GM12878 (cell line): ENCODE measurements at regions not wholly inside any gene's neighbourhood (a gene's known extent, or its start where the extent isn't known, plus 50 kb on each side); places are given as distances from the start of the nearest gene placed in this dataset.

Experiments used
- ATAC-seq: fragments of 200-7000 bp; cut with Tn5 transposase; 3 replicates; pipeline ENCODE4 v1.9.1; 2020; ENCODE audit warnings: mild to moderate bottlenecking, moderate library complexity
- BruUV-seq: library from RNA; stranded (reverse); fragments of 400-500 nt; replicated peaks from 2 replicates; lab custom pipeline; 2021; lab: Mats Ljungman, UMichigan
- CTCF ChIA-PET: fragments of 300-600 bp; sonication (Branson Sonifier 250); formaldehyde crosslinking; extraction: SDS; loops from one replicate; lab custom pipeline; 2021; ENCODE audit warnings: inconsistent platforms; lab: Yijun Ruan, JAX
- POLR2A ChIA-PET: fragments of 350-600 bp; formaldehyde crosslinking; extraction: SDS; loops from one replicate; lab custom pipeline; 2021; ENCODE audit warnings: inconsistent platforms; lab: Charles Lee
- RAD21 ChIA-PET: fragments of 300-600 bp; sonication (Branson Sonifier 250); formaldehyde crosslinking; loops from one replicate; lab custom pipeline; 2023; ENCODE audit warnings: antibody characterized with exemption; ENCODE audit not compliant: unreplicated experiment; lab: Charles Lee
- SMC1A ChIA-PET: fragments of 300-600 bp; sonication (Branson Sonifier 250); formaldehyde crosslinking; loops from one replicate; lab custom pipeline; 2023; ENCODE audit not compliant: unreplicated experiment, uncharacterized antibody; lab: Charles Lee
- DNase-seq: peaks from one replicate; pipeline ENCODE4 v3.0.0-alpha.2; 2011; ENCODE audit warnings: low read depth, low spot score
- FAIRE-seq: peaks from 3 replicates; lab custom pipeline; 2011; peaks lifted over from hg19 to GRCh38; lab: Jason Lieb, UNC
- H2AFZ ChIP-seq: 2 replicates; pipeline ENCODE4 v1.6.0; 2011; ENCODE audit warnings: low read depth, low read length, control low read depth; ENCODE audit not compliant: control insufficient read depth
- H3K27ac ChIP-seq: 2 replicates; pipeline ENCODE4 v1.5.1; 2011; ENCODE audit warnings: control low read depth; ENCODE audit not compliant: control insufficient read depth, insufficient read depth
- H3K27me3 ChIP-seq, 2 experiments: replicated peaks in 1 of 2; 2 replicates each; pipeline versions ENCODE4 v1.6.0 to v1.6.1; 2011; ENCODE audit warnings: low read length in 1 of 2; ENCODE audit not compliant: control insufficient read depth in 2 of 2, insufficient read depth in 2 of 2
- H3K36me3 ChIP-seq, 2 experiments: 2 replicates each; pipeline ENCODE4 v1.5.1; 2011; ENCODE audit warnings: low read length in 1 of 2; ENCODE audit not compliant: control insufficient read depth in 2 of 2, insufficient read depth in 2 of 2
- H3K4me1 ChIP-seq: 2 replicates; pipeline ENCODE4 v1.6.1; 2011; ENCODE audit warnings: mild to moderate bottlenecking, low read length, moderate library complexity, mixed read lengths; ENCODE audit not compliant: control insufficient read depth, insufficient read depth
- H3K4me2 ChIP-seq: 2 replicates; pipeline ENCODE4 v1.6.0; 2011; ENCODE audit warnings: control low read depth; ENCODE audit not compliant: control insufficient read depth, insufficient read depth
- H3K4me3 ChIP-seq: fragments of 200-600 bp; sonication (generic); 2 replicates; pipeline ENCODE4 v1.5.1; 2016
- H3K79me2 ChIP-seq: 2 replicates; pipeline ENCODE4 v1.6.0; 2011; ENCODE audit warnings: low read length; ENCODE audit not compliant: control insufficient read depth, insufficient read depth
- H3K9ac ChIP-seq: 2 replicates; pipeline ENCODE4 v1.8.0; 2011; ENCODE audit warnings: low read length, control low read depth, mixed read lengths; ENCODE audit not compliant: control insufficient read depth, insufficient read depth
- H3K9me3 ChIP-seq: replicated peaks from 3 replicates; pipeline ENCODE4 v1.5.1; 2011; ENCODE audit warnings: mild to moderate bottlenecking, low read length; ENCODE audit not compliant: control insufficient read depth, insufficient read depth
- H4K20me1 ChIP-seq: 2 replicates; pipeline ENCODE4 v1.6.0; 2011; ENCODE audit not compliant: control insufficient read depth, insufficient read depth
- BACH1 ChIP-seq: fragments of 450-650 bp; IDR thresholded peaks from 2 replicates; pipeline ENCODE4 v1.6.1; 2017; ENCODE audit warnings: mild to moderate bottlenecking, borderline replicate concordance
- GATAD2B ChIP-seq: fragments of 450-650 bp; conservative IDR thresholded peaks from 2 replicates; pipeline ENCODE4 v1.6.1; 2017; ENCODE audit warnings: low read depth, mild to moderate bottlenecking, moderate library complexity
- IRF4 ChIP-seq: IDR thresholded peaks from 2 replicates; pipeline ENCODE4 v1.6.1; 2011; ENCODE audit warnings: low read depth, low read length
- JUND ChIP-seq: IDR thresholded peaks from 2 replicates; pipeline ENCODE4 v1.6.1; 2012; ENCODE audit warnings: low read depth, mild to moderate bottlenecking, low read length, improper control_type of control experiment, moderate library complexity
- LARP7 ChIP-seq: fragments of 450-650 bp; IDR thresholded peaks from 2 replicates; pipeline ENCODE4 v1.6.1; 2017; ENCODE audit warnings: mild to moderate bottlenecking
- MYB ChIP-seq: fragments of 150-350 bp; IDR thresholded peaks from 2 replicates; pipeline ENCODE4 v1.6.1; 2014; ENCODE audit warnings: mild to moderate bottlenecking, low read depth, low read length, borderline replicate concordance
- RCOR1 ChIP-seq: conservative IDR thresholded peaks from 2 replicates; pipeline ENCODE4 v1.6.1; 2012; ENCODE audit warnings: low read depth, low read length, improper control_type of control experiment
- RELA ChIP-seq: fragments of 450-650 bp; IDR thresholded peaks from 2 replicates; pipeline ENCODE4 v1.8.0; 2014; ENCODE audit warnings: borderline replicate concordance; ENCODE audit not compliant: partially characterized antibody
- SIX5 ChIP-seq: IDR thresholded peaks from 2 replicates; pipeline ENCODE4 v1.6.1; 2011; ENCODE audit warnings: mild to moderate bottlenecking, low read depth, low read length, moderate library complexity; ENCODE audit not compliant: severe bottlenecking
- SMAD1 ChIP-seq: fragments of 450-650 bp; IDR thresholded peaks from 2 replicates; pipeline ENCODE4 v1.6.1; 2018; ENCODE audit warnings: mild to moderate bottlenecking, low read depth; ENCODE audit not compliant: partially characterized antibody
- SREBF2 ChIP-seq: IDR thresholded peaks from 2 replicates; pipeline ENCODE4 v1.6.1; 2012; ENCODE audit warnings: mild to moderate bottlenecking, low read length
- SRF ChIP-seq, 2 experiments: IDR thresholded peaks; 2 replicates each; pipeline ENCODE4 v1.6.1; 2011; ENCODE audit warnings: low read depth in 2 of 2, low read length in 2 of 2, mild to moderate bottlenecking in 1 of 2, moderate library complexity in 1 of 2
- TBL1XR1 ChIP-seq: IDR thresholded peaks from 2 replicates; pipeline ENCODE4 v1.6.1; 2012; ENCODE audit warnings: low read depth, low read length, improper control_type of control experiment
- WRNIP1 ChIP-seq: IDR thresholded peaks from 2 replicates; pipeline ENCODE4 v1.6.1; 2011; ENCODE audit warnings: low read depth, low read length, improper control_type of control experiment, borderline replicate concordance
- ZNF274 ChIP-seq: IDR thresholded peaks from one replicate; pipeline ENCODE4 v1.8.0; 2011; ENCODE audit not compliant: insufficient read length, insufficient read depth
- ZNF384 ChIP-seq: IDR thresholded peaks from 2 replicates; pipeline ENCODE4 v1.6.1; 2012; ENCODE audit warnings: low read depth, mild to moderate bottlenecking, low read length, improper control_type of control experiment, borderline replicate concordance
- WGBS: methylation state at CpG from one replicate; pipeline ENCODE4 v1.1.6; 2016; ENCODE audit warnings: low lambda C conversion rate; ENCODE audit not compliant: insufficient replicate concordance, insufficient coverage; ENCODE audit errors: missing lambda C conversion rate; 5-methylcytosine and 5-hydroxymethylcytosine counted together
- in situ Hi-C: fragments of 300-500 bp; cut with MboI; formaldehyde crosslinking; loops from 9 replicates; pipeline ENCODE4 v1.14.3; 2018; ENCODE audit warnings: mixed read lengths
- intact Hi-C: fragments of 100-400 bp; cut with micrococcal nuclease; formaldehyde crosslinking; loops from one replicate; pipeline ENCODE4 v1.14.2; 2022; ENCODE audit not compliant: unreplicated experiment
- TF ChIP-seq, protein P1 (sequence below): IDR thresholded peaks from 2 replicates; pipeline ENCODE4 v1.6.1; 2012; ENCODE audit warnings: low read depth, low read length, improper control_type of control experiment
- TF ChIP-seq, protein P2 (sequence below): IDR thresholded peaks from 2 replicates; pipeline ENCODE4 v1.6.1; 2011; ENCODE audit warnings: mild to moderate bottlenecking, low read depth, low read length, moderate library complexity; ENCODE audit not compliant: insufficient replicate concordance
- TF ChIP-seq, protein P3 (sequence below): fragments of 450-650 bp; formaldehyde crosslinking; IDR thresholded peaks from 2 replicates; pipeline ENCODE4 v1.4.0; 2022; ENCODE audit warnings: mild to moderate bottlenecking, moderate library complexity

DNA sequence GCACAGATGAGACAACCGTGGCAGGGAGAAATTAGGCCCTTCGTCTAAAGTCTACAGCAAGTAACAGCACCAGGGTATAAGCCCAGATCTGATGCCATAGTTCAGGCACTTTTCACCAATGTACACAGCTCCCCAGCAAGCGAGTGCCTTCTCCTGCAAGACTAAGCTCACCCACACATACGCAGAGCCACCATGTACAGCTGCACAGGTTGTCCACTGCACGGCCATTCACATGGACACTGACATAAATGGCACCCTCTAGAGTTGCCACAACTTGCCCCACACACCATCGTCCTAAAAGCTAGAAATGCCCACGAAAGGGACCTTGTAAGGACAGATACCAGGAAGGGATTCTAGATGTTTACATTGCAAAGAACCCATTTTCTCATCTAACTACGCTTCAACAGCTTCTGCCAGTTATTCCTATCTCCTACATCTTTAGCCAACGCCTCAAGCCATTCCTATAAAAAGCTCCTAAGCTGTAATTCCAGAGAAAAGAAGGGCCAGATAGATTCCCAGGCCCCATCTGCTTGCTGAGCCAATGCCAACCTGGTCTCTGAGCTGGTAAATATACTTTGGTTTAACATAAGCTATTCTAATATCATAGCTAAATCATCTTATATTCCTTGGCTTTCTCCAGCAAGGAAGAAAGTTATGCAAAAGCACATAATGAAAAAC is 174.0 kb upstream of the KAZN start (continued):
- TF ChIP-seq, protein P1, sequence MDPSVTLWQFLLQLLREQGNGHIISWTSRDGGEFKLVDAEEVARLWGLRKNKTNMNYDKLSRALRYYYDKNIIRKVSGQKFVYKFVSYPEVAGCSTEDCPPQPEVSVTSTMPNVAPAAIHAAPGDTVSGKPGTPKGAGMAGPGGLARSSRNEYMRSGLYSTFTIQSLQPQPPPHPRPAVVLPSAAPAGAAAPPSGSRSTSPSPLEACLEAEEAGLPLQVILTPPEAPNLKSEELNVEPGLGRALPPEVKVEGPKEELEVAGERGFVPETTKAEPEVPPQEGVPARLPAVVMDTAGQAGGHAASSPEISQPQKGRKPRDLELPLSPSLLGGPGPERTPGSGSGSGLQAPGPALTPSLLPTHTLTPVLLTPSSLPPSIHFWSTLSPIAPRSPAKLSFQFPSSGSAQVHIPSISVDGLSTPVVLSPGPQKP = no peak
- no peak for TF ChIP-seq BACH1
- no peak for TF ChIP-seq SRF (IDR thresholded peaks at IDR 0.05; ENCODE audit: low read depth in 2 of 2, low read length in 2 of 2)
- no peak for TF ChIP-seq MYB
- TF ChIP-seq, all 136 proteins: peak for 0

DNA sequence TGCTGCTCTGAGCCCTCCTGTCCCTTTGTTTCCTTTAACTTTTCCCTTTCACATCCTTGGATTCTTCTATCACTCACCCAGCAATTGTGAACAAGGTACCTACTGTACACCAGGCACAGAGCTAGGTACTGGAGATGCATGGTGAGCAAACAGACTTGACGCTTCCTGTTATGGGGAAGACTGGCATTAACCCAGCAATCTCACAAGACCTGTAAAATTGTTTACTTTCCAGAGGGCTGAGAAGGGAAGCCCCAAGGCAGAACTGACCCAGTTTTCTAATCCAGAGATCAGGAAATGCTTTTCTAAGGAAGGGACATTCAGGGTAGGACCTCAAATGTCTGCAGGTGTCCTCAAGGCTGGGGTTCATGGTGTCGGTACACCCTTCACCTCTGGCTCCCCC is 171.6 kb upstream of the KAZN start:
- Histone ChIP-seq H3K36me3 (no peaks in the 10 kb centered on the region), H3K4me2 (no peak overlapping the region), H3K9ac (no peak overlapping the region), H4K20me1 (no peaks in the 10 kb centered on the region), H3K4me1 (no peaks in the 10 kb centered on the region), H3K9me3 (no peaks in the 10 kb centered on the region; the same call in 2 of the 3 replicates), H3K27ac (no peak overlapping the region), H3K79me2 (no peaks in the 10 kb centered on the region), H2AFZ (no peak overlapping the region), H3K4me3 (no peak overlapping the region), H3K27me3 (no peaks in the 10 kb centered on the region)
- no peak for ATAC-seq
- in situ Hi-C loops (no loop called here), intact Hi-C loops (no loop called here)
- ChIA-PET RAD21 (no interaction called here), POLR2A (no interaction called here), SMC1A (no interaction called here), CTCF (no interaction called here)
- 54% methylated on average over 2 of the region's 2 CpGs for WGBS
- no peak for DNase-seq
- no peak for FAIRE-seq
- no TSS peak for BruUV-seq
- no peak for TF ChIP-seq RELA
- TF ChIP-seq TBL1XR1 = no peak
- TF ChIP-seq SMAD1 = no peak
- no peak for TF ChIP-seq LARP7
- TF ChIP-seq, protein P2, sequence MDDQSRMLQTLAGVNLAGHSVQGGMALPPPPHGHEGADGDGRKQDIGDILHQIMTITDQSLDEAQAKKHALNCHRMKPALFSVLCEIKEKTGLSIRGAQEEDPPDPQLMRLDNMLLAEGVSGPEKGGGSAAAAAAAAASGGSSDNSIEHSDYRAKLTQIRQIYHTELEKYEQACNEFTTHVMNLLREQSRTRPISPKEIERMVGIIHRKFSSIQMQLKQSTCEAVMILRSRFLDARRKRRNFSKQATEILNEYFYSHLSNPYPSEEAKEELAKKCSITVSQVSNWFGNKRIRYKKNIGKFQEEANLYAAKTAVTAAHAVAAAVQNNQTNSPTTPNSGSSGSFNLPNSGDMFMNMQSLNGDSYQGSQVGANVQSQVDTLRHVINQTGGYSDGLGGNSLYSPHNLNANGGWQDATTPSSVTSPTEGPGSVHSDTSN = no peak
- TF ChIP-seq WRNIP1 = no peak
- no peak for TF ChIP-seq SIX5
- no peak for TF ChIP-seq SREBF2
- TF ChIP-seq GATAD2B = no peak
- no peak for TF ChIP-seq MYB
- no peak for TF ChIP-seq ZNF274
- TF ChIP-seq IRF4 = no peak
- TF ChIP-seq RCOR1 = no peak
- TF ChIP-seq, protein P3, sequence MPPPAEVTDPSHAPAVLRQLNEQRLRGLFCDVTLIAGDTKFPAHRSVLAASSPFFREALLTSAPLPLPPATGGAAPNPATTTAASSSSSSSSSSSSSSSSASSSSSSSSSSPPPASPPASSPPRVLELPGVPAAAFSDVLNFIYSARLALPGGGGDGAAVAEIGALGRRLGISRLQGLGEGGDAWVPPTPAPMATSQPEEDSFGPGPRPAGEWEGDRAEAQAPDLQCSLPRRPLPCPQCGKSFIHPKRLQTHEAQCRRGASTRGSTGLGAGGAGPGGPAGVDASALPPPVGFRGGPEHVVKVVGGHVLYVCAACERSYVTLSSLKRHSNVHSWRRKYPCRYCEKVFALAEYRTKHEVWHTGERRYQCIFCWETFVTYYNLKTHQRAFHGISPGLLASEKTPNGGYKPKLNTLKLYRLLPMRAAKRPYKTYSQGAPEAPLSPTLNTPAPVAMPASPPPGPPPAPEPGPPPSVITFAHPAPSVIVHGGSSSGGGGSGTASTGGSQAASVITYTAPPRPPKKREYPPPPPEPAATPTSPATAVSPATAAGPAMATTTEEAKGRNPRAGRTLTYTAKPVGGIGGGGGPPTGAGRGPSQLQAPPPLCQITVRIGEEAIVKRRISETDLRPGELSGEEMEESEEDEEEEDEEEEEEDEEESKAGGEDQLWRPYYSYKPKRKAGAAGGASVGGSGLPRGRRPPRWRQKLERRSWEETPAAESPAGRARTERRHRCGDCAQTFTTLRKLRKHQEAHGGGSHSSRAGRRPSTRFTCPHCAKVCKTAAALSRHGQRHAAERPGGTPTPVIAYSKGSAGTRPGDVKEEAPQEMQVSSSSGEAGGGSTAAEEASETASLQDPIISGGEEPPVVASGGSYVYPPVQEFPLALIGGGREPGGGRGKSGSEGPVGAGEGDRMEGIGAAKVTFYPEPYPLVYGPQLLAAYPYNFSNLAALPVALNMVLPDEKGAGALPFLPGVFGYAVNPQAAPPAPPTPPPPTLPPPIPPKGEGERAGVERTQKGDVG (CRISPR knock-in tag) = no peak
- no peak for TF ChIP-seq ZNF384
- no peak for TF ChIP-seq JUND
